ENCODE measurements at regions not wholly inside any gene's neighbourhood (a gene's known extent, or its start where the extent isn't known, plus 50 kb on each side); places are given as distances from the start of the nearest gene placed in this dataset.

GRCh38 chr12:65694130-65694529, 130.2 kb upstream of the HMGA2 start:
- TF ChIP-seq POLR2A (IDR thresholded peaks at IDR 0.05; ENCODE audit: low read depth): no peak
- no peak for TF ChIP-seq CTCF (IDR thresholded peaks at IDR 0.05)
- TF ChIP-seq EP300 (IDR thresholded peaks at IDR 0.05): no peak
